ACC112 (cell line): ENCODE measurements at regions not wholly inside any gene's neighbourhood (a gene's known extent, or its start where the extent isn't known, plus 50 kb on each side); places are given as distances from the start of the nearest gene placed in this dataset.

ENCODE experiments used
- H2AFZ ChIP-seq: fragments of 200-600 bp; sonication (generic); one replicate; pipeline ENCODE4 v1.6.0; 2017; ENCODE audit warnings: antibody characterized with exemption, low read length; ENCODE audit not compliant: unreplicated experiment
- H3K27ac ChIP-seq: fragments of 200-600 bp; sonication (generic); 2 replicates; pipeline ENCODE4 v1.5.1; 2014; ENCODE audit warnings: low read depth, mild to moderate bottlenecking, antibody characterized with exemption, low read length, moderate library complexity
- H3K27me3 ChIP-seq: fragments of 200-600 bp; sonication (generic); 2 replicates; pipeline ENCODE4 v1.6.1; 2014; ENCODE audit warnings: mild to moderate bottlenecking, antibody characterized with exemption, low read length, moderate library complexity, mixed read lengths; ENCODE audit not compliant: insufficient read depth
- H3K36me3 ChIP-seq: fragments of 200-600 bp; sonication (generic); 2 replicates; pipeline ENCODE4 v1.6.1; 2016; ENCODE audit warnings: mild to moderate bottlenecking, antibody characterized with exemption, low read length, moderate library complexity, mixed read lengths; ENCODE audit not compliant: insufficient read depth
- H3K4me1 ChIP-seq: fragments of 200-600 bp; sonication (generic); one replicate; pipeline ENCODE4 v1.6.1; 2016; ENCODE audit warnings: low read length, mixed read lengths; ENCODE audit not compliant: insufficient read depth, unreplicated experiment, control insufficient read depth
- H3K4me3 ChIP-seq: fragments of 200-600 bp; sonication (generic); 2 replicates; pipeline ENCODE4 v1.5.1; 2014; ENCODE audit warnings: mild to moderate bottlenecking, low read depth, low read length
- H3K79me2 ChIP-seq: fragments of 200-600 bp; sonication (generic); one replicate; pipeline ENCODE4 v1.6.0; 2016; ENCODE audit warnings: low read length; ENCODE audit not compliant: control insufficient read depth, unreplicated experiment, insufficient read depth

DNA sequence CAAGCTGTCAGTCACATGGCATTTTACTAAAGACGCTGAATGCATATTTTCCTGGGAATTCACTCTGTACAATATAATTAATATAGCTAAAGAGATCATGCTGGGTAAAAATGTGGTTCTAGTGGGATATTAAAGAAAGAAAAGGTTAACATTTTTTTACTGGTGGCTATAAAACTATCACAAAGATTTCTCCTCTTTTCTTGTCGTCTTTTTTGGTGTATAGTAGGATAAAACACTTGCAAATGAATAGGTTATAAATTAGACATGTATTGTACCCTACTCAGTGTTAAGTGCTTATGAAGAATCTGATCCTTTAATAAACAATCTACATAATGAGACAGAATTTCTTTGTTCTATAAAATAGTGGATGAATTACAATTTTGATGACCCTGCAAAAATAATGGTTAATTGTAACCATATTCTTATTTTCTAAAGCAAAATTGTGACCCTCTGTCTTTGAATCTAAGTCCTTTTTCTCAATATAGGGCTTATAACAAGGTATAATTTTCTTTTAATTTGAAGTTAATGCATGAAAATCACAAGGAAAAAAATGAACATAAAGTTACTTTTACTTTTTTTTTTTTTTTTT, 1540.4 kb upstream of the GOT2 start:
- no peaks in the 10 kb centered on the region for H3K36me3 ChIP-seq

DNA sequence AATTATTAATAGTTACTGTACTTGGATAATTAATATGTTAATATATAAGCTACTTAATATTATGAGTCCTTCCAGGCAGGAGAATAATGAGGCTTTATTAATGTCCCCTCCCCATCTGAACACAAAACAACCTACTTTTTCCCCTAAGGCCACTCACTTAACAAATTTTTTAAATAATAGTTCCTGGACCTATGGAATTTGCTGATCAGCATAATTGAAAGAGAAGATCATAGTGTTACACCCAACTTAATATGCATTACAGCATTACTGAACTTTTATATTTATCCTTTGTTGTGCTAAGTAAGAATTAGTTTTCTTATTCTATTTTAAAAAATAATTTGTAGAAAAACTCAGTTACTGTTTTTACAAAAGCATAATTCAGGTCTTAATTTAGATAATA, 1537.7 kb upstream of the GOT2 start:
- H3K79me2 ChIP-seq, result no peaks in the 10 kb centered on the region
- H3K4me1 ChIP-seq, result no peaks in the 10 kb centered on the region
- H3K4me3 ChIP-seq, result no peak overlapping the region
- H3K27me3 ChIP-seq, result no peaks in the 10 kb centered on the region
- no peaks in the 10 kb centered on the region for H3K36me3 ChIP-seq
- no peak overlapping the region for H2AFZ ChIP-seq
- H3K27ac ChIP-seq, result no peak overlapping the region

More for the DNA sequence above, 1540.4 kb upstream of the GOT2 start:
- Histone ChIP-seq H3K27me3 (no peaks in the 10 kb centered on the region), H2AFZ (no peak overlapping the region), H3K4me3 (no peak overlapping the region), H3K27ac (no peak overlapping the region), H3K4me1 (no peaks in the 10 kb centered on the region), H3K79me2 (no peaks in the 10 kb centered on the region)

DNA sequence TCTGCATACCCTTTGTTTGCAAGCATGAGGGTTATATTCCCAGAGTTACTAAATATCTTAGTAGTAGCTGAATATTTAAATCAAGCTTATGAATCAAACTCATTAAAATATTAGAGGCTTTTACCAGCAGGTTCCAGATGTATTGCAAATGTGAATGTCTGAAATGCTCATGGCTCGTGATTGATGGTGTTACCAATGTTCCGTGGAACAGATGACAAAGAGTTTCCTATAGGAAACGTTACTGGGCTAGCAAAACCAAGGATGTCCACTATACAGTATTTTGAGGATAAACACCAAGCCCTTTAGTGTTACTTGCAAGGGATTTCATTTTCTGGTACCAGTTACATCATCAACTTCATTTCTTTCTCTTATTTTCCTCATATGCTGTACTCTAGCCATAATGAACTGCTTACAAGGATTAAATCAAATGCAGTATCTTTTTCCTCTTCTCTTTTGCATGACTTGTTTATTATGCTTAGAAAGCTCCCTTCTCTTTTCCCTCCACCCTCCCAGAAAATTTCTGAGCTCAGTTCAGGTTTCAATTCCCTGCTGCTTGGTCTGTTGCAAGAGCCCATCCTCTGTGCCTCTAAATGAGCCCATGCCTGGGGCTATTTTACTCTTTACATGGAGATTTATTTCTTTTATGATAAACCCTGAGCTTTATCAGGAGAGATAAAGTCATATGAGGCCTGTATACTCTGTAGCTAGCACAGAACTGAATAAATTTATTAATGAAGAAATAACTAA, 1537.1 kb upstream of the GOT2 start:
- no peak overlapping the region for H3K27ac ChIP-seq
- H3K36me3 ChIP-seq, result no peaks in the 10 kb centered on the region
- no peaks in the 10 kb centered on the region for H3K79me2 ChIP-seq
- H2AFZ ChIP-seq, result no peak overlapping the region
- no peak overlapping the region for H3K4me3 ChIP-seq
- no peaks in the 10 kb centered on the region for H3K4me1 ChIP-seq
- H3K27me3 ChIP-seq, result no peaks in the 10 kb centered on the region

DNA sequence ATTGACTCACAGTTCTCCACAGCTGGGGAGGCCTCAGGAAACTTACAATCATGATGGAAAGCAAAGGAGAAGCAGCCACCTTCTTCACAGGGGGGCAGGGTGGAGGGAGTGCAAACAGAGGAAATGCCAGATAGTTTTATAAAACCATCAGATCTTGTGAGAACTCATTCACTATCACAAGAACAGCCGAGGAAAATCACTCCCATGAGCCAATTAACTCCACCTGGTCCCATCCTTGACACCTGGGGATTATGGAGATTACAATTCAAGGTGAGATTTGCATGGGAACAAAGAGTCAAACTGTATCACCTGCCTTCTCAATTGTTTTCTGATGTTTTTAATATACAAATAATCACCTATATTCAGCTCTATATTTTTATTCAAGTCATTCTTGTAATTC, 1527.3 kb upstream of the GOT2 start:
- no peak overlapping the region for H2AFZ ChIP-seq
- H3K36me3 ChIP-seq, result no peaks in the 10 kb centered on the region
- H3K4me1 ChIP-seq, result no peaks in the 10 kb centered on the region
- no peak overlapping the region for H3K4me3 ChIP-seq
- H3K27ac ChIP-seq, result no peak overlapping the region
- H3K27me3 ChIP-seq, result no peaks in the 10 kb centered on the region
- no peaks in the 10 kb centered on the region for H3K79me2 ChIP-seq

DNA sequence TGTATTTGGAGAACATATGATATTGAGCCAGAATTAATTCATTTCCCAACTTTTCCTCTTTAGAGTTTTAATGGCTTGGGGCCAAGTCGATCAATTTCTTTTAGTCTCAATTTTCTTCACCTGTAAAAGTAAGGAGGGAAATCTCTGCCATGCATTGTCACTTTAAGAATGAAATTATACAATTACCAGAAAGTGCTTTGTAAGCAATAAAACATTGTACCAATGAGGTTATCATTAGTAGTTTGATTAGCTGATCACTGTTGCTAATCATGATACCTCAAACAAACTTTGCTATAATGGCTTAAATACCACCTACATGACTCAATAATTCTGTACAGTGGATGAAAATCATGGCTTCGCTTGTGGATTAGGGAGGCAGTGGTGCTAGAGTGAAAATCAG, 1525.8 kb upstream of the GOT2 start:
- Histone ChIP-seq H2AFZ (no peak overlapping the region), H3K36me3 (no peaks in the 10 kb centered on the region), H3K27ac (no peak overlapping the region), H3K4me3 (no peak overlapping the region), H3K4me1 (no peaks in the 10 kb centered on the region), H3K79me2 (no peaks in the 10 kb centered on the region), H3K27me3 (no peaks in the 10 kb centered on the region)

- H3K36me3 ChIP-seq, result no peaks in the 10 kb centered on the region
- no peaks in the 10 kb centered on the region for H3K4me1 ChIP-seq
- H2AFZ ChIP-seq, result no peak overlapping the region
- no peaks in the 10 kb centered on the region for H3K27me3 ChIP-seq
- no peak overlapping the region for H3K27ac ChIP-seq
- no peaks in the 10 kb centered on the region for H3K79me2 ChIP-seq
- H3K4me3 ChIP-seq, result no peak overlapping the region
These were observed 1512.0 kb upstream of the GOT2 start for GRCh38 chr16:60246086-60246485.

DNA sequence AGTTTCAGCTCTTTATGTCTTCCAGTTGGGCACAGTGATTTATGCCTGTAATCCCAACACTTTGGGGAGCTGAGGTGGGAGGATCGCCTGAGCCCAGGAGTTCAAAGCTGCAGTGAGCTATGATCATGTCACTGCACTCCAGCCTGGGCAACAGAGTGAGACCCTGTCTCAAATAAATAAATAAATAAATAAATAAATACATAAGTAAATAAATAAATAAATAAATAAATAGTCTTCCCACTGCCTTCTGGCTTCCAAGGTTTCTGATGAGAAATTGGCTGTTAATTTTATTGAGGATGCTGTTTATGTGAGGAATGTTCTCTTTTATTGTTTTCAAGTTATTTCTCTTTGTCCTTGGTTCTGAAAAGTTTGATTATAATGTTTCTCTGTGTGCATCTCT, 1507.6 kb upstream of the GOT2 start:
- Histone ChIP-seq H3K27me3 (no peaks in the 10 kb centered on the region), H3K36me3 (no peaks in the 10 kb centered on the region), H2AFZ (no peak overlapping the region), H3K79me2 (no peaks in the 10 kb centered on the region), H3K4me1 (no peaks in the 10 kb centered on the region), H3K4me3 (no peak overlapping the region), H3K27ac (no peak overlapping the region)

GRCh38 chr16:60230666-60231065, 1496.5 kb upstream of the GOT2 start:
- Histone ChIP-seq H3K4me1 (no peaks in the 10 kb centered on the region), H3K4me3 (no peak overlapping the region), H3K27ac (no peak overlapping the region), H3K27me3 (no peaks in the 10 kb centered on the region), H3K36me3 (no peaks in the 10 kb centered on the region), H3K79me2 (no peaks in the 10 kb centered on the region), H2AFZ (no peak overlapping the region)

DNA sequence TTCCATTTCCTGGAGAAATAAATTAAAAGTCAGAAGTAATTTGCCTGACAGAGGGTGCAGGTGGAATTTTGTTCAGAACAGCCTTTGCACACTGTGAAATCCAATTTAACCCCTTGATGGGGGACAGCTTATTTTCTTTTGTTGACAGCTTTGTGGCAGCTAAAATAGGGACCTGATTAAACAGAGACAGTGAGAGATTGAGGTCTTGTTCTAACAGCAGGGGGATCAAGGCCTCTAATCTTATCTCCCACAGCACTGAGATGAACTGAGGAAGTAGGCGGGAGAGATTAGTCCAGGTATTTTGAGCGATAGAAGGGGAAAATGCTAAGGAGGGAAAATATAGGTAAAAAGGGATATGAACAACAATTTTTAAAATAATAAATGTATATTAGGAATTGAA, 1491.4 kb upstream of the GOT2 start:
- no peak overlapping the region for H3K27ac ChIP-seq
- no peaks in the 10 kb centered on the region for H3K79me2 ChIP-seq
- H3K4me3 ChIP-seq, result no peak overlapping the region
- no peaks in the 10 kb centered on the region for H3K27me3 ChIP-seq
- no peaks in the 10 kb centered on the region for H3K36me3 ChIP-seq
- no peaks in the 10 kb centered on the region for H3K4me1 ChIP-seq
- H2AFZ ChIP-seq, result no peak overlapping the region

- H2AFZ ChIP-seq, result no peak overlapping the region
- no peaks in the 10 kb centered on the region for H3K4me1 ChIP-seq
These were observed 1483.7 kb upstream of the GOT2 start for GRCh38 chr16:60217787-60218186.

GRCh38 chr16:60214311-60214710, 1480.2 kb upstream of the GOT2 start:
- Histone ChIP-seq H3K4me1 (no peaks in the 10 kb centered on the region), H3K79me2 (no peaks in the 10 kb centered on the region), H3K4me3 (no peak overlapping the region), H3K27ac (no peak overlapping the region), H3K36me3 (no peaks in the 10 kb centered on the region), H2AFZ (no peak overlapping the region), H3K27me3 (no peaks in the 10 kb centered on the region)

More at GRCh38 chr16:60217787-60218186, 1483.7 kb upstream of the GOT2 start:
- no peak overlapping the region for H3K27ac ChIP-seq
- no peak overlapping the region for H3K4me3 ChIP-seq
- no peaks in the 10 kb centered on the region for H3K36me3 ChIP-seq
- no peaks in the 10 kb centered on the region for H3K79me2 ChIP-seq
- H3K27me3 ChIP-seq, result no peaks in the 10 kb centered on the region
